ENCODE measurements at regions not wholly inside any gene's neighbourhood (a gene's known extent, or its start where the extent isn't known, plus 50 kb on each side); places are given as distances from the start of the nearest gene placed in this dataset.

- no peaks in the 10 kb centered on the region for H4K20me1 ChIP-seq (ENCODE audit: insufficient read depth, low read length)
- no peak for TF ChIP-seq CTCF (IDR thresholded peaks at IDR 0.05; ENCODE audit: extremely low read depth, low read depth, low read length)
- H3K4me3 ChIP-seq (ENCODE audit: insufficient read depth, low read length), result no peak overlapping the region
- no peaks in the 10 kb centered on the region for H3K36me3 ChIP-seq (ENCODE audit: insufficient read depth, low read length)
- H3K4me1 ChIP-seq (ENCODE audit: insufficient read depth, low read length), result no peaks in the 10 kb centered on the region
- H3K27me3 ChIP-seq (ENCODE audit: insufficient read depth, low read length), result no peaks in the 10 kb centered on the region
- H3K79me2 ChIP-seq (ENCODE audit: insufficient read depth, low read length), result no peaks in the 10 kb centered on the region
- no peaks in the 10 kb centered on the region for H3K9me3 ChIP-seq (ENCODE audit: low read depth, low read length)
- no peak overlapping the region for H3K27ac ChIP-seq (ENCODE audit: low read depth, low read length)
- no peak for DNase-seq (ENCODE audit: insufficient read length, low spot score, missing footprints)
- no peak overlapping the region for H3K4me2 ChIP-seq (ENCODE audit: insufficient read depth, low read length)
- H2AFZ ChIP-seq (ENCODE audit: low read length), result no peak overlapping the region
Measured at GRCh38 chr2:116979916-116980764, 834.4 kb upstream of the DDX18 start.

GRCh38 chr2:116987447-116987846 lies 827.0 kb upstream of the DDX18 start:
- Histone ChIP-seq H3K9me3 (ENCODE audit: low read depth, low read length) (peaks cover under 1% of the 10 kb centered on the region), H3K27ac (ENCODE audit: low read depth, low read length) (no peak overlapping the region), H2AFZ (ENCODE audit: low read length) (no peak overlapping the region), H3K27me3 (ENCODE audit: insufficient read depth, low read length) (no peaks in the 10 kb centered on the region), H3K4me1 (ENCODE audit: insufficient read depth, low read length) (no peaks in the 10 kb centered on the region), H3K79me2 (ENCODE audit: insufficient read depth, low read length) (no peaks in the 10 kb centered on the region), H3K4me2 (ENCODE audit: insufficient read depth, low read length) (no peak overlapping the region), H3K4me3 (ENCODE audit: insufficient read depth, low read length) (no peak overlapping the region), H4K20me1 (ENCODE audit: insufficient read depth, low read length) (no peaks in the 10 kb centered on the region), H3K36me3 (ENCODE audit: insufficient read depth, low read length) (no peaks in the 10 kb centered on the region)
- TF ChIP-seq CTCF (IDR thresholded peaks at IDR 0.05; ENCODE audit: extremely low read depth, low read depth, low read length), result no peak
- DNase-seq (ENCODE audit: insufficient read length, low spot score, missing footprints), result no peak

GRCh38 chr2:116988303-116988702 lies 826.2 kb upstream of the DDX18 start:
- Histone ChIP-seq H3K79me2 (ENCODE audit: insufficient read depth, low read length) (no peaks in the 10 kb centered on the region), H3K4me2 (ENCODE audit: insufficient read depth, low read length) (no peak overlapping the region), H3K27ac (ENCODE audit: low read depth, low read length) (no peak overlapping the region), H3K4me3 (ENCODE audit: insufficient read depth, low read length) (no peak overlapping the region), H3K9me3 (ENCODE audit: low read depth, low read length) (peaks cover 4% of the 10 kb centered on the region), H3K4me1 (ENCODE audit: insufficient read depth, low read length) (no peaks in the 10 kb centered on the region), H3K27me3 (ENCODE audit: insufficient read depth, low read length) (no peaks in the 10 kb centered on the region), H2AFZ (ENCODE audit: low read length) (no peak overlapping the region), H4K20me1 (ENCODE audit: insufficient read depth, low read length) (no peaks in the 10 kb centered on the region), H3K36me3 (ENCODE audit: insufficient read depth, low read length) (no peaks in the 10 kb centered on the region)
- TF ChIP-seq CTCF (IDR thresholded peaks at IDR 0.05; ENCODE audit: extremely low read depth, low read depth, low read length), result no peak
- no peak for DNase-seq (ENCODE audit: insufficient read length, low spot score, missing footprints)

GRCh38 chr2:117019357-117019756 lies 795.1 kb upstream of the DDX18 start:
- Histone ChIP-seq H3K4me3 (ENCODE audit: insufficient read depth, low read length) (no peak overlapping the region), H3K79me2 (ENCODE audit: insufficient read depth, low read length) (no peaks in the 10 kb centered on the region), H3K4me2 (ENCODE audit: insufficient read depth, low read length) (no peak overlapping the region), H3K9me3 (ENCODE audit: low read depth, low read length) (no peaks in the 10 kb centered on the region), H3K27ac (ENCODE audit: low read depth, low read length) (no peak overlapping the region), H3K27me3 (ENCODE audit: insufficient read depth, low read length) (no peaks in the 10 kb centered on the region), H3K36me3 (ENCODE audit: insufficient read depth, low read length) (no peaks in the 10 kb centered on the region), H3K4me1 (ENCODE audit: insufficient read depth, low read length) (no peaks in the 10 kb centered on the region), H4K20me1 (ENCODE audit: insufficient read depth, low read length) (no peaks in the 10 kb centered on the region), H2AFZ (ENCODE audit: low read length) (no peak overlapping the region)
- no peak for TF ChIP-seq CTCF (IDR thresholded peaks at IDR 0.05; ENCODE audit: extremely low read depth, low read depth, low read length)
- no peak for DNase-seq (ENCODE audit: insufficient read length, low spot score, missing footprints)

Measured in osteoblast (primary cell).